GM18909 (cell line): ENCODE measurements at regions not wholly inside any gene's neighbourhood (a gene's known extent, or its start where the extent isn't known, plus 50 kb on each side); places are given as distances from the start of the nearest gene placed in this dataset.
A peak's percentile ranks its signal among the peaks of the same experiment; 100 is the strongest.

Source experiments
- ATAC-seq: cut with Tn5 transposase; IDR thresholded peaks from one replicate; pipeline ENCODE4 v1.9.1; 2021; ENCODE audit warnings: mild to moderate bottlenecking; ENCODE audit not compliant: unreplicated experiment, poor library complexity

GRCh38 chrX:97763391-97763790 is 879.7 kb downstream of the RPA4 start:
- no peak for ATAC-seq

GRCh38 chrX:97763981-97764380 is 880.3 kb downstream of the RPA4 start:
- ATAC-seq: no peak

GRCh38 chrX:97766501-97767095 is 882.9 kb downstream of the RPA4 start:
- no peak for ATAC-seq

GRCh38 chrX:97787311-97787710 is 903.6 kb downstream of the RPA4 start:
- no peak for ATAC-seq

GRCh38 chrX:97787849-97788248 is 904.1 kb downstream of the RPA4 start:
- ATAC-seq: no peak

- peak; percentile 42 for ATAC-seq
Observed at GRCh38 chrX:97790850-97791249, 907.1 kb downstream of the RPA4 start.

- no peak for ATAC-seq
Observed at GRCh38 chrX:97797076-97797475, 913.4 kb downstream of the RPA4 start.

GRCh38 chrX:97806238-97806637 is 922.5 kb downstream of the RPA4 start:
- ATAC-seq: no peak

GRCh38 chrX:97806946-97807345 is 923.2 kb downstream of the RPA4 start:
- no peak for ATAC-seq

- ATAC-seq: no peak
Observed at GRCh38 chrX:97820170-97820569, 936.5 kb downstream of the RPA4 start.

- ATAC-seq: no peak
Observed at GRCh38 chrX:97828471-97828870, 944.8 kb downstream of the RPA4 start.

- ATAC-seq: no peak
Observed at GRCh38 chrX:97835969-97836368, 952.3 kb downstream of the RPA4 start.

GRCh38 chrX:97841544-97842179 is 958.0 kb downstream of the RPA4 start:
- no peak for ATAC-seq

GRCh38 chrX:97842468-97843199 is 958.9 kb downstream of the RPA4 start:
- no peak for ATAC-seq

- no peak for ATAC-seq
Observed at GRCh38 chrX:97843200-97843811, 959.6 kb downstream of the RPA4 start.

GRCh38 chrX:97844161-97844560 is 960.5 kb downstream of the RPA4 start:
- ATAC-seq: no peak

GRCh38 chrX:97844943-97845342 is 961.2 kb downstream of the RPA4 start:
- ATAC-seq: no peak

- no peak for ATAC-seq
Observed at GRCh38 chrX:97845451-97845850, 961.7 kb downstream of the RPA4 start.

- no peak for ATAC-seq
Observed at GRCh38 chrX:97846228-97846627, 962.5 kb downstream of the RPA4 start.

GRCh38 chrX:97846718-97847237 is 963.1 kb downstream of the RPA4 start:
- no peak for ATAC-seq
